ENCODE measurements at regions not wholly inside any gene's neighbourhood (a gene's known extent, or its start where the extent isn't known, plus 50 kb on each side); places are given as distances from the start of the nearest gene placed in this dataset.

DNA sequence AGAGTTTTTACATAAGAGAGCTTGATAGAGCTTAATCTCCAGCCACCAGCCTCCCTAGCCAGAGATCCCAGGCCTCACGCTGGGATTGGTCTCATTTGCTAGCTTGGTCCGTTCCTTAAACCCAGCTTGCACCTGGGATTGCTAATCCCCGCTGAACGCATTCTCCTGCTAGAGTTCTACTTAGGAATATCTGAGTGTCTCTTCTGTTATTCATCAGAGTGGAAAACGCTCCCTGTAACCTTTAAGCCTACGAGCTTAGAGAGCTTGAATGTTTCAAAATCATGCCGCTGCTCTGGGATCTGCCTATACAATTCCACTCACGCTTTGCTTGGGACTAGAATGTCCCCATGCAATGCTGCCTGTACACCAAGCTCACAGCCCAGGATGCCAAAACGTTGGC is 201.8 kb downstream of the NSG2 start:
- TF ChIP-seq, protein P1, sequence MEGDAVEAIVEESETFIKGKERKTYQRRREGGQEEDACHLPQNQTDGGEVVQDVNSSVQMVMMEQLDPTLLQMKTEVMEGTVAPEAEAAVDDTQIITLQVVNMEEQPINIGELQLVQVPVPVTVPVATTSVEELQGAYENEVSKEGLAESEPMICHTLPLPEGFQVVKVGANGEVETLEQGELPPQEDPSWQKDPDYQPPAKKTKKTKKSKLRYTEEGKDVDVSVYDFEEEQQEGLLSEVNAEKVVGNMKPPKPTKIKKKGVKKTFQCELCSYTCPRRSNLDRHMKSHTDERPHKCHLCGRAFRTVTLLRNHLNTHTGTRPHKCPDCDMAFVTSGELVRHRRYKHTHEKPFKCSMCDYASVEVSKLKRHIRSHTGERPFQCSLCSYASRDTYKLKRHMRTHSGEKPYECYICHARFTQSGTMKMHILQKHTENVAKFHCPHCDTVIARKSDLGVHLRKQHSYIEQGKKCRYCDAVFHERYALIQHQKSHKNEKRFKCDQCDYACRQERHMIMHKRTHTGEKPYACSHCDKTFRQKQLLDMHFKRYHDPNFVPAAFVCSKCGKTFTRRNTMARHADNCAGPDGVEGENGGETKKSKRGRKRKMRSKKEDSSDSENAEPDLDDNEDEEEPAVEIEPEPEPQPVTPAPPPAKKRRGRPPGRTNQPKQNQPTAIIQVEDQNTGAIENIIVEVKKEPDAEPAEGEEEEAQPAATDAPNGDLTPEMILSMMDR (IDR thresholded peaks at IDR 0.05; ENCODE audit: extremely low read depth in 1 of 2, insufficient read depth in 1 of 2, low read depth in 1 of 2, low read length in 2 of 2), result no peak
- TF ChIP-seq POLR2A (IDR thresholded peaks at IDR 0.05; ENCODE audit: low read depth, low read length) (no peak), JUN (IDR thresholded peaks at IDR 0.05; ENCODE audit: borderline replicate concordance, insufficient read depth, insufficient read length, low read depth) (no peak), FOS (IDR thresholded peaks at IDR 0.05; ENCODE audit: borderline replicate concordance, insufficient read depth, low read length) (no peak)
- TF ChIP-seq, protein P2, sequence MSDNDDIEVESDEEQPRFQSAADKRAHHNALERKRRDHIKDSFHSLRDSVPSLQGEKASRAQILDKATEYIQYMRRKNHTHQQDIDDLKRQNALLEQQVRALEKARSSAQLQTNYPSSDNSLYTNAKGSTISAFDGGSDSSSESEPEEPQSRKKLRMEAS (IDR thresholded peaks at IDR 0.05; ENCODE audit: insufficient read depth, insufficient read length), result no peak
